ENCODE measurements at regions not wholly inside any gene's neighbourhood (a gene's known extent, or its start where the extent isn't known, plus 50 kb on each side); places are given as distances from the start of the nearest gene placed in this dataset.
"Not testable (repeated sequence)": the region's sequence is repeated elsewhere in the genome, so short reads cannot be mapped to it uniquely, and the experiment has no call there.

GRCh38 chr2:12490641-12491040 is 226.1 kb upstream of the TRIB2 start:
- Histone ChIP-seq H3K27me3 (no peaks in the 10 kb centered on the region), H3K4me3 (no peak overlapping the region), H3K27ac (no peak overlapping the region), H3K4me1 (no peaks in the 10 kb centered on the region), H3K36me3 (no peaks in the 10 kb centered on the region), H3K9ac (ENCODE audit: low read depth in 2 of 2, low read length in 2 of 2) (no peak overlapping the region), H3K9me3 (no peaks in the 10 kb centered on the region)
- DNase-seq, result no peak
- intact Hi-C loops (cut with DNase I), result no loop called here
- TF ChIP-seq CTCF (IDR thresholded peaks at IDR 0.05), result no peak

- intact Hi-C loops (cut with DNase I), result not testable (repeated sequence)
Observed at GRCh38 chr2:12492360-12492759, 224.4 kb upstream of the TRIB2 start.

GRCh38 chr2:12493031-12493513 is 223.7 kb upstream of the TRIB2 start:
- no peaks in the 10 kb centered on the region for H3K4me1 ChIP-seq
- no peaks in the 10 kb centered on the region for H3K36me3 ChIP-seq
- no peaks in the 10 kb centered on the region for H3K27me3 ChIP-seq
- no peak overlapping the region for H3K27ac ChIP-seq
- intact Hi-C loops (cut with DNase I), result no loop called here
- TF ChIP-seq CTCF (IDR thresholded peaks at IDR 0.05), result no peak
- no peaks in the 10 kb centered on the region for H3K9me3 ChIP-seq
- H3K9ac ChIP-seq (ENCODE audit: low read depth in 2 of 2, low read length in 2 of 2), result no peak overlapping the region
- no peak overlapping the region for H3K4me3 ChIP-seq
- DNase-seq, result no peak

More at GRCh38 chr2:12492360-12492759, 224.4 kb upstream of the TRIB2 start:
- H3K27ac ChIP-seq; H3K27me3 ChIP-seq; H3K4me1 ChIP-seq; H3K9me3 ChIP-seq; H3K4me3 ChIP-seq; H3K9ac ChIP-seq (ENCODE audit: low read depth in 2 of 2, low read length in 2 of 2); H3K36me3 ChIP-seq; DNase-seq: not testable (repeated sequence)

- intact Hi-C loops (cut with DNase I), result no loop called here
- no peak for TF ChIP-seq CTCF (IDR thresholded peaks at IDR 0.05)
- Histone ChIP-seq H3K9me3 (no peaks in the 10 kb centered on the region), H3K27me3 (no peaks in the 10 kb centered on the region), H3K36me3 (no peaks in the 10 kb centered on the region), H3K9ac (ENCODE audit: low read depth in 2 of 2, low read length in 2 of 2) (no peak overlapping the region), H3K27ac (no peak overlapping the region), H3K4me1 (no peaks in the 10 kb centered on the region), H3K4me3 (no peak overlapping the region)
- no peak for DNase-seq
Observed at GRCh38 chr2:12495247-12495868, 221.4 kb upstream of the TRIB2 start.

- no peak for TF ChIP-seq CTCF (IDR thresholded peaks at IDR 0.05)
- no peaks in the 10 kb centered on the region for H3K27me3 ChIP-seq
- no peak overlapping the region for H3K9ac ChIP-seq (ENCODE audit: low read depth in 2 of 2, low read length in 2 of 2)
- no peaks in the 10 kb centered on the region for H3K4me1 ChIP-seq
- no peaks in the 10 kb centered on the region for H3K9me3 ChIP-seq
- H3K4me3 ChIP-seq, result no peak overlapping the region
- H3K36me3 ChIP-seq, result no peaks in the 10 kb centered on the region
- no peak for DNase-seq
- intact Hi-C loops (cut with DNase I), result no loop called here
- H3K27ac ChIP-seq, result no peak overlapping the region
Observed at GRCh38 chr2:12498286-12498685, 218.4 kb upstream of the TRIB2 start.

GRCh38 chr2:12498704-12499103 is 218.0 kb upstream of the TRIB2 start:
- Histone ChIP-seq H3K27me3 (no peaks in the 10 kb centered on the region), H3K9me3 (no peaks in the 10 kb centered on the region), H3K9ac (ENCODE audit: low read depth in 2 of 2, low read length in 2 of 2) (no peak overlapping the region), H3K27ac (no peak overlapping the region), H3K4me1 (no peaks in the 10 kb centered on the region), H3K4me3 (no peak overlapping the region), H3K36me3 (no peaks in the 10 kb centered on the region)
- intact Hi-C loops (cut with DNase I), result no loop called here
- no peak for DNase-seq
- no peak for TF ChIP-seq CTCF (IDR thresholded peaks at IDR 0.05)

Data from colonic mucosa (tissue), 4 donors.